GM19324 (cell line): ENCODE measurements at regions not wholly inside any gene's neighbourhood (a gene's known extent, or its start where the extent isn't known, plus 50 kb on each side); places are given as distances from the start of the nearest gene placed in this dataset.

Source experiments
- ATAC-seq: cut with Tn5 transposase; IDR thresholded peaks from one replicate; pipeline ENCODE4 v1.9.1; 2021; ENCODE audit warnings: mild to moderate bottlenecking, moderate library complexity; ENCODE audit not compliant: unreplicated experiment, low FRiP score

DNA sequence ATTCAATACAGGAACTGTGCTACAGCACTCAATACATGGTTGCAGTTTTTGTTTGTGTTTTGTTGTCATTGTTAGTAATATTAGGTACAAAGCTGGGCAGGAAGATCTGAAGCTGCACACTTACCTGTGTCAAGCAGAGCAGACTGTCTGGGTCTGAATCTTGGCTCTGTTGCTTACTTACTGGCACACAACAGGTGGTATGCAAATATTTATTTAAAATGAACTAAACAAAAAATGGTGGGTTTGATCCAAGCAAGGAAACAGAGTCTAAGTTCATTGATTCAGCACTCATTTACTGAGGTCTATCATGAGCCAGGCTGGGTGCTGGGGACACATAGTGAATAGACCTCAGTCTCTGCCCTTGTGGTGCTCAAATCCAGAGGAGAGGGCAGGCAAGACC, 230.4 kb downstream of the OMA1 start:
- ATAC-seq, result no peak

DNA sequence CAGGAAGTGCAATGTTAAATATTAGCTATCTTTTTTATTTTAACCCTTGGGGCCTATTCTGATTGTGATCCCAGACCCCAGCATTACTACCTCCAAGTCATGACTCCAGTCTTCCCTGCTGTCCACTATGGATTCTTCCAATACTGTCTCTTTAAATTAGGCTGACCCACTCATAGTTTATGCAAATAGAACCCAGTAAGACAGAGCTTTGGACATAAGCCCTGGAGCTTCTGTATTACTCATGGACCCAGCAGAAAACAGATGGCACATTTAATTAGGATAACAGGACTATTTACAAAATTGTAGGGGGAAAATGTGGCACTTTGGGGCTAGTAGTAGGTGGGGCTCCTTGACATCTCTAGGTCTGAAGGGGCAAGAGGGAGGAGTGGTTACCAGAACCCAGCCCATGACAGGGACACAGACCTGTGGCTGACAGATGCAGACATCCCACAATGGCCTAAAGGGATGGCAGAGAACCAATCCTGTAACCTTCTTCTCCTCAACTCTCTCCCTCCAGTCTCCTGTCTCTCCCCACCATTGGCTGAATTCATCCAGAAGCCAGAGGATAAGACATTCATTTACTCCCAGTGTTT, 233.5 kb downstream of the OMA1 start:
- ATAC-seq, result no peak

DNA sequence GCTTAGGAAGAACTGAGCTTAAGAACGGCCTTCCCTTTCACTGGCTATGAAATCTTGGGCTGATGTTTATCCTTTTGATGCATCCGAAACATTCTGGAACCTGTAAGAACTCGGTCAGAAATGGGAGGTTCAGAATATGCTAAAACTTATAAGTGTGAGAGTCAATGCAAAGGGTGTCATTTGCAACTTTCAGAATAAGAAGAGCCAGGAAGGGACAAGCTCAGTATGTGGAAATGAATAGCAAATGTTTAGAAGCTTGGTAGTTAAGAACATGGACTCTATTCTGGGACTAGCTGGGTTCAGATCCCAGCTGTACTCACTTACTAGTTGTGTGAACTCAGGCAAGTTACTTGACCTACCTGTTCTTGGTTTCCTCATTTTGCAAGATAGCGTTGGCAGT, 234.1 kb downstream of the OMA1 start:
- no peak for ATAC-seq

DNA sequence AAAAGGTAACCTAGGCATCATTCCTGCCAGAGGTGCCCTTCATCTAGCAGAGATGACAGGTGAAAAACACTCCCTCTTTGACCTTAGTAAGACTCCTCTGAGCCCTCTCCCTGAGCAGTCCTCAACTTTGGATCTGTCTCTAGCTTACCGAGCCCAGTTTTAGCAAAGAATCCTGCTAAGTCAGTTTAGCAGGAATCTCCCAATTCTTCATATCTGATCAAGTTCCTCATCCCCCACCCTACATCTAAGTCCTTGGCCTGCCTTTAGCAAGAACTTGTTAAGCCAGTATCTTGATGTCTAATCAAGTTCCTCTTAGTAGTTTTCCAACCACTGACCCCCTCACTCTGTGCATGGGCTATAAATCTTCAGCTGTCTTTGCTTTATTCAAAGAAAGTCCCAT, 235.6 kb downstream of the OMA1 start:
- ATAC-seq, result no peak

DNA sequence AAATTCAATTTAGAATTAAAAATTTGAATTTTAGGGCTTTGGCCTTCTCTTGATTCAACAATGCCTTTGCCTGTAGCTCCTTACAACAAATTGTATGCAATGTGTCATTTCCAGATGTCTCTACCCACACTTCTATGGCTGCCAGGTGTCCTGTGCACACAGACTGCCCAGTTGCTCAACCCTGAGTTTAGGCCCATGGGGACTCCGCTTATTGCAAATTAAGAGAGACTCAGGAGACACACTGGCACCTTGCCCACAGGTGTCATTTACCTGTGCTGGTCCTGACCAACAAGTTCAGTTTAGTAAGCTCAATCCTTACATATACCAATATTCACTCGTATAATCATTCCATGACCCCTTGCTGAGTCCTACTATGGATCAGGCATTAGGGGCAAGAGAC, 236.1 kb downstream of the OMA1 start:
- no peak for ATAC-seq

DNA sequence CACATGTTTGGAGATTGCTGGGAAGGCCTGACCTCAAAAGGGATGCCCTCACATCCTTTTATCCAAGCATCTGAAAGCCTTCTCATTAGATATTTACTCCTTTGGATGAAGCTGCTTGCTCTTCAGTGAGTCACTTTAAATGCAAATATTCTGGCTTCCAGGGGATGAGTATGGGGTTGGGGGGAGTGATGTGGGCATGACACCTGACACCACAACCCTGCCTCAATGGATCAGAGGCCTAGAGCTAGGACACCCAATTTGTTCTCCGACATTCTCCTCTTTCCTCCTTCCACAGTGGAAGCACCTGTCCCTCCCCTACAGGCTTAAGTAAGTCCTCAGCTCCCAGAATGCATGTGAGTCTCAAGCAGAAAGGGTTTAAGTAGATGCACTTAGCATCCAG, 238.3 kb downstream of the OMA1 start:
- ATAC-seq, result no peak

DNA sequence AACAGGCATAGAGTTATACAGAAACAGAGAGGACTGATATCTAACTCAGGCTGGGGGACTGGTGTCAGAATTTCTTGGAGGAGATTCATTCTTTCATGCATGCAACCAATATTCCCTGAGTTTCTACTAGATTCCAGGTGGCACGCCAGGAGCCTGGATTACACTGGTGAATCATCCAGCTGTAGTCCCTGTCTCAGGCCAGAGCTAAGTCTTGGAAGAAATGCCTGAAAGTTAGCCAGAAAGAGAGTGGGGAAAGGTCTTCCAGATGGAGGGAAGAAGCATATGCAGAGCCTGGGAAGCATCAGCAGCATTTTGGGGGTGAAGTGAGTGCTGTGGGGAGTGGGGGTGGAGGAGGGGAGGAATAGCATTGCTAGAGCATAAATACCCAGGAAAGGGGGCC, 239.1 kb downstream of the OMA1 start:
- ATAC-seq, result no peak

DNA sequence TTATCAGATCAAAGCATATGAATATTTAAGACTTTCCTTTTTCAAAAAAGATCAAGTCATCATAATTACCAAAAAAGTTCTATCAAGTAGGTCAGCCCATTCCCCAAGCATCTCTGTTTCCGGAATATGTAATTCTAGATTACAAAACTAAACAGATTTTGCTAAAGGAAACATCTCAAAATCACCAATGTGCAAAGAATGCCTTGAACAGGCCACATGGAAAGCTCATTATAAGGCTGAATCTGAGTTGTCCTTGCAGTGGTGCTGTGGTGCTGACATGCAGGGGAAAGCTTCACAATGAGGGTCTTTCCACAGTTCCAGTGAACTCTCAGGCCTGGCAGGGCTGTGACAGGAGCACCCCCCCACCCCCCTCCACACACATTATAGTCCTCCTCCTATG, 240.9 kb downstream of the OMA1 start:
- no peak for ATAC-seq

DNA sequence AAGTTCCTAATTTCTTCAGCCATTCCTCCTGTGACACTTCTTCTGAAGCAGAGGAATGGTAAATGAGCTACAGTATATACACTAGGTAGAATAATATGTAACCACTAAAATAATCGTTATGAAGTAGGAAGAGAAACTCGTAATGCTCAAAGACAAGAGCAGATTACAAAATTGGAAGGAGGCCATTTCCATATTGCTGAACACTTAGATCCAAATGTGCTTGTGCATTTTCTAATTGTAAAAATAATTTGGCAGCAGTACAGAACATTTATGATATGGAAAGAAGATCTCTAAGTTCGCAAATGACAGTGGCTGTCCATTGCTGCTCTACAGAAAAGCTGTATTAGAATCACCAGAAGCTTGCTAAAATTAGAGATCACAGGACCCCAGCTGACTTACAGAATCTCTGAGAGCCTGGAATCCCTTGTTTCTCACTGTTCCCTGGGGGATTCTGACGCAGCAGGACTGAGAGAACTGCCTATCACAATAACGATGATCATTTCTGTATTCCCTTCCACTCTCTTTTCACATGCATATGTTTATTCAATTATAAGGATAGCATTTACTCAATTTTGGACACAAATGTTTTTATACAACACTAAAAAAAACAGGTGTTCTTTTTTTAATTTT, 242.1 kb downstream of the OMA1 start:
- no peak for ATAC-seq

DNA sequence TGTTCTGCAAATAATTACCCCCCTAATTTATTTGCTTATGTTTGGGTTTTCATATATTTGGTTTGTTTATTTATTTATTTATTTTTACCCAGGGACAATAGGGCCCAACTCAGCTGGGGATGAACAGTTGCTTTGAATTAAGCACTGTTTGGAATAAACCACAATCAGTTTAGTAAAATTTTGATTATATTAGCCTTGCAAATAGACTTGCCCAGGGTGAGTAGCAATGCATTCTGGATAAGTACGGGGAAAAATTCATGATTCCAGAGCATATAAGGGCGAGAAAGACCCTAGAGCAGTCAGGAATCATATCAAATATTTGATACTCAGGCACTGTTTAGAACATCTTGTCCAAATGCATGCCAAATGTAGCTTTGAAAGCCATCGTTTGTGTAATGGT, 242.7 kb downstream of the OMA1 start:
- ATAC-seq, result no peak

DNA sequence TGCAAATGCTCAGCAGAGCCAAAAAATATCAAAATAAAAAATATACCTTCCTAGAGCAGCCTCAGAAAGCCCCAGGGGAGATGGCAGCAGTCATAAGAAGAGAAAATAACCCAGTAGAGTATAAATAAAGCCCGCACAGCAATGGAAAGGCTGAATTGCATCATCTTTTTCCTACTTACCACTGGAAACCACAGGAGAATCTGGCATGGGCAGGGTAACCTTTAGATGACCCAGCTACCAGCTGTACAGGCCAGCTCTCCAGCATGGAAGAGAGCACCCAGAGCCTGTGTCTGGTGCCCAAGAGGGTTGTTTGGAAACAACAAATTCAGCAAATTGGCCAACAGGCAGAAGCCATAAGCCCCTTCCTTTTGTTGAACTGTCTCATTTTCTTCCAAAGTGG, 253.1 kb downstream of the OMA1 start:
- ATAC-seq, result no peak

DNA sequence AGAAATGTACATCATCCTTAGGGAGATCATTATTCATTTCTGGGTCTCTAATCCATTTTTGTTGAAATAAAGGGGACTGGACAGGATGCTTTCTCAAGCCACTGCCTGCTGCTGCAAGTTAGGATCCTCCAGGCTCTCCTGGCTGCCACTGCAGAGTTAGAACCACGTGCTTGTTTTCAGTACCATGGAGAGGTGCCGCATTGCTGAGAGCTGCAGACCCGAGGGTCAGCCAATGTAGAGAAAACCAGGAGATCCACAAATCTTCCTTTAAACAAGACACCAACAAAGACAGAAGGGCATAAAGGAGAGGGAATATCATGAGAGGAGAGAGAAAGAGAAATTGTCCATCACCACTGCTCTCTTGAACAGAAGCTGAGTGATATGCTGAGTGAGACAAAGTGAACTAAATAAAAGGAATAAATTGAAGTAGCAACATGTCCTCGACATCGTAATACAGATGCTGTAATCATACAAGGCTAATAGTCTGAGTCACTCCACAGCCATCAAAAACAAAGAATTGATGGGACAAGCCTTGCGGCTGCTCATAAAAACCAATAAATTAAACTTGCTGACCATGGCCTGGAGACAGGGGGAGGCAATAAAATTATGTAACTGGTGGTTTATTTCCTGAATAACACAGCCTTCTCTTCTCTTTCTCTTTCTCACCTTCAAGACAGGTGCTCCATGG, 255.7 kb downstream of the OMA1 start:
- no peak for ATAC-seq

DNA sequence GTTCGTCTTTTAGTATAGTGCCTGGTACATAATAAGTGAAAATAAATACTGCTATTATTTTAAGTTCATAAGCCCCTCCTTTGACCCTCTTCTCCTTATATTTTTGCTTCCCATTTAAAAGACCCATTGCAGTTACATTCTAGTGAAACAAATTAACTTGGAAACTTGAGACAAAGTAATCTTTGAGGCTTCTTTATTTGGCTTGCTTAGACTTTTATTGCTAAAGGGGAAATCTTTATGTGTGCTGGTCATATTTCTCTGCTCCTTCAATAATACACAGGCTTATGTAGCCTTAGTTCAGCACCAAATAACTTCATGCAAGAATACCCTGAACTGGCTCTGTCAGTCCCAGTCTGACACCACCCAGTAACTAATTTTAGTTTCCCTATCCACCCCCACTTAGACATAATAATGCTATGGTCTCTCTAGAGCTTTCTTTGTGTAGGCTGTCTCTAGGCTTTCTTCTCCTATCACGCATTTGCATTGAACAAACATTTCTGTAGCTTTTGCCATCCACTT, 257.8 kb downstream of the OMA1 start:
- ATAC-seq, result no peak

DNA sequence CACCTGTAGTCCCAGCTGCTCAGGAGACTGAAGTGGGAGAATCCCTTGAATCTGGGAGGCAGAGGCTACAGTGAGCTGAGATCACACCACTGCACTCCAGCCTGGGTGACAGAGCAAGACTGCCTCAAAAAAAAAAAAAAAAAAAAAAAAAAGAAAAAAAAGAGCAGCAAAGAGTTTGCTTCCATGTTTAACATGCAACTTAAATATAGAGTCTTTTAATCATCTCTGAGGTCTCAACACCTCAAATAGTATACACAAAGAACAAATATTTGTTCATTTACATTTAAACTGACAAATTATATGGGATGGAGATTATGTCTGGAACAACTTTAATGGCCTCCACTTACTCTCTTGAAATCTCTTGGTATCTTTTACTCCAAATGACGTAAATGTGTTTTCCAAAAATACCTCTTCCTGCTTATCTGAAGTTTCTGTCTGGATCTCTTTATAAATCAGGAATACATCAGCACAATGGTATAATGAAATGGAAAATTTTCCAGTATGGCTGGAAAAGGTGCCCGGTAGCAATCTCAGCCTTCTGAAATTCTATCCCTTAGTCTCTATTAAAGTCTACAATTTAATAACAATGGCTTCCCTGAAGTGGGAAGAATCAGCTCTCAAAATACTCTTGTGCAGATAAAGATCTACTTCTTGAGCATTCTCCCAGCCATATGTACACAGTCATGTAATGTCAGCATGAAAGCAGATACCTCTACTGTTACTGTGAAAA, 258.5 kb downstream of the OMA1 start:
- no peak for ATAC-seq

DNA sequence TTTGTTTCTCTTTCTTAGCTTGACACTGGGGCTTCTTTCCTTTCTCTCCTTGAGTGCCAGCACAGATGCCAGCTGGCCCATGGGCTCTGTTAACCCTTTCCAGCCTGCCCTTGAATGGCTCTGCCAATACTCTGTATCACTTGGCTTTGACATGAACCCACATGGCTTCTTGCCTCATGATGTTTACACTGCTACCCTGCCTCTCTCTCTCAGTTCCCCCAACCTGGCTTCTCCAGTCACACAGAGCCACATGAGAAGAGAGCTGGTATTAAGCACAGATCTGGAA, 262.4 kb downstream of the OMA1 start:
- ATAC-seq, result no peak

DNA sequence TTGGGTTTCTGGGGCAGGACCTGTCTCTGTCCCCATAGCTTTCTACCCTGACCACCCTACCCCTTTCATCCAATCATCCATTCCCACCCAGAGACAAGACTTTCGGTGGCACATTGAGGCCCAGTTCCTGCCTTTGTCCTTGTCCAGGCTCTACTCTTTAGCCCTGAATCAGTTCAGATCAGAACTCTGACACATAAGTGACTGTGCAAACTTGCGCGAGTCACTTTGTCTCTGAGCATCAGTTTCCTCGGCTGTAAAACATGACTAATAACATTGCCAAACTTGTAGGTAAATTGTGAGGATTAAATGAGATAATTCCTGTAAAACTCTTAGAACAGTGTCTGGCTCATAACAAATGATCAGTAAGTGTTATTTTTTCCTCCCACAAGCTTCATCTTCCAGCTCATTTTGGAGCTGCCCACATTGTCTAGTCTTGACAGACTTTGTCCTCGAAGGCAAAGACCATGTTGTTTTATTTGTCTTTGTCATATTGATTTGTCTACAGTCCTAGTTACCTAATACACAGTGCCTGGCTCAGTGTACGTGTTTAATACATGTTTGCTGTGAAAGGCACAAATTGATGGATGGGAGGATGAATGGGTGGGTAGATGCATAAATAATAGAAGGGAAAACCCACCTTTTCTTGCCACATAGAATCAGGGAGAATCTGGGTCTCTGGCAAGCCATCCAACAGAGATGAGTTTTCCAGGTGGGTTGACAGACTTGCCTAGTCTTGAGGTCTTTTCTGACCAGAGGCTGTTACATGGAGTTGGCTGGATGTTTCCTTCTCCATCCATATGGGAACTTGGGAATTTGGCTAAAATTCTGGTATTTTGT, 262.9 kb downstream of the OMA1 start:
- ATAC-seq, result no peak

DNA sequence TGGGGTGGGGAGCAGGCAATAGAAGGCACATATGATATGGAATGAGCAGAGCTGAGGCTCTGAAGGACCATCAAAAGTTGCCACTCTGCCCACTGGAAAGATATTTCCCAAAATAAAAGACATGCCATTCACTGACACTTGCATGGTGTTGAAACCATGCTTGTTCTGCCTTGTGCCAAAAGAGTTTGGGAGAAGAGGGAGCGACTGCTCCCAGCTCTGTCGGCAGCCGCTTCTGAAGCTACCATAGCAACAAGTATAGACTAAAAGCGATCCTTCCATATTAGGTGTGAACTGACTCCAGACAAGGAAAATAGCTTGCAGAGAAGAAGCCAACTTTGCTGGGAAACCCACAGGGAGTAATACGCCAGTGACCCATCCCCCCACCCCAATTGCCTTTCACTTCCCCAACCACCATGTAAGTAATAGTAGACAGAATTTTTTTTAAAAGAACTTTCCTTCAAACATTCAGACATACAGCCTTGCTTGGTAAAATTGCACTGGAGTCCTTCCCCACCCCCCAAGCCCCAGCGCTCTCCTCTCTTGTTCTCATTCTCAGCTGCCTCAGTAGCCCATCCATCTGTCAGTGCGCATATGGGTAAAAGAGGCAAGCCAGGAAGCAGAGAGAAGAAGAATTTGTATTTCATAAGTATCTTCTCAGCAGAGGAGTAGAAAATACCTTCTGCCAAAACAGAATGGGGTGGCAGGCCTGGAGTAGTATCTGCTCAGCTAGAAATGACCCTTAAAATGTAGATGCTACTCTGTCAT, 263.7 kb downstream of the OMA1 start:
- no peak for ATAC-seq

DNA sequence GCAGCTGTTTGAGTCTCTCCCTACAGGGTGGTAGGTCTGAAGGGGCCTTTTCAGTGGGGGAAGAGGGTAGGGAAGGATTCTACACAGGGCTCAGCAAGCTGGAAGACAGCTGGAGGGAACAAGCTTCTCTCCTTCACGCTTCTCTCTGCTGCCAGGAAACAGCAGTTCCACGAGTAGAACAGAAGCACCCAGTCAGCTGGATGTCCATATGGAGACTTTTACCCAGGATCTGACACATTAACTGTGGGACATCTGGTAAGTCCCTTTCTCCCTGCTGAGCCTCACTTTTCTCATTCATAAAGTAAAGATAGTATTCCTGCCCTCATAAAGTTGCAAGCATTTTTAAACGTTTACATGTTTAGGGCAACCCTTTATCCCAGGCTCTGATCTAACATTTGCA, 280.3 kb downstream of the OMA1 start:
- no peak for ATAC-seq

DNA sequence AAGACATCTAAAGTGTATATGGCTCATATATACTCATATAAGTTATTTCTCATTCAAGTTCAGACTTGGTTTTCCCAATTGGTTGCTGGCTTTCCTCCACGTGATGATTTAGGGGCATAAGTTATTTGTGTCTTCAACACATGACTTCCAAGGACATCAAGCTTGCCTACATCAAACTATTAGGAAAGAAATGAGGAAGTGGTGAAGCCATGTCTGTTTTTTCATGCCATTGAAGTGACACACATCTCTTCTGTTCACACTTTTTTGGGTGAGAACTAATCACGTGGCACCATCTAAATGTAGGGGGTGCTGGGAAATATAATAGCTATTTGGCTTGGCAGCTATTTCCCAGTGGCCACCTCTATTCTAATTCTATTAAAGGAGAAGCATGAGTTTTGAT, 282.1 kb downstream of the OMA1 start:
- no peak for ATAC-seq

DNA sequence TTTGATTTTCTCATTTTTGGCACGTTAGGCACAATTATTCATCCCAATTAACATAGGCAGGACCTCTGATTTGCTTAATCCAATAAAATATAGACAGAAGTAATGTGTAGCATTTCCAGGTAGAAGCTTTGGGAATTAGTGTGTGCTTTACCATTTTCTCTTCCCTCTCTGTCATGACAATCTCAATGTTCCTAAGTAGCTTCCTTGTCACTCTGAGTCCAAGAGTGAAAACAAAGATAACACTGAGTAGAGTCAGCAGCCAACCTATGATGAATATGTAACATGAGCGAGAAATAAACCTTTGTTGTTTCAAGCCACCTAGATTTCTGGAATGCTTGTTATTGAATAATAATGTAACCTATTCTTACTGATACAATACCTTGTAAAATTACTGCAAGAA, 283.8 kb downstream of the OMA1 start:
- ATAC-seq, result no peak
